ENCODE measurements at regions not wholly inside any gene's neighbourhood (a gene's known extent, or its start where the extent isn't known, plus 50 kb on each side); places are given as distances from the start of the nearest gene placed in this dataset.

DNA sequence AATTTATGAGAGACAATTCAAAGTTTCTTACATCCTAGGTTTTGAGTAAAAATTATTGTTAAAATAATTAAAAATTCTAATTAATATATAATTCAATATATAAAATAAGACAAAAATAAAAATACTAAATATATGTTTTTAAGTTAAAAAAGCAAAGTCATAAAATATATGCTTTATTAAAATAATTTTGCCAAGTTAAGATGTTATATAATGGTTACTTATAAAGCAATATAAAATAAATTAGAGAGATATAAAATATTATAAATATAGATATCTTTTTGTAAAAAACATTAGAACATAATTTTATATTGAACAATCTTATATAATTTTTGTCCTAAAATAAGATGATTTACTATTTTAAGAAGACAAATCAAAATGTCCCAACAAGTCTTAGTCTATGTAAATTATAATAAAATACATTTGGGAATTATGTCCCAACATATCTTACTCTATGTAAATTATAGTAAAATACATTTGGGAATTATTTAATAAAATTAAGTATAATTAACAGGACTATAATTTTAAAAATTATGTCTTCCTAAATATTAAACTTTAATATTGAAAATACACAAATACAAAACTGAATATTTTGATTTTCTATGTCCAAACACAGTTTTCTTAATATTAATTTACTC, 67.7 kb upstream of the TOP3B start:
- no peak overlapping the region for H2BK20ac ChIP-seq (ENCODE audit: low read length)
- H2AK5ac ChIP-seq (ENCODE audit: low read depth, low read length) = no peak overlapping the region
- ChIA-PET CTCF (ENCODE audit: partially characterized antibody) (interaction anchor here (1.2 kb wide), 1 partner anchor 8 kb away, joined by 4 read pairs; no protein-coding TSS in a partner anchor), POLR2A (ENCODE audit: partially characterized antibody) (no interaction called here)
- H4K8ac ChIP-seq (ENCODE audit: extremely low read depth, insufficient read depth, low read length) = no peak overlapping the region
- peaks cover 0 to 1% of the 10 kb centered on the region in 2 experiments for H4K20me1 ChIP-seq (replicated peaks in 1 of 2; ENCODE audit: control insufficient read depth in 1 of 2, insufficient read depth in 2 of 2, low read length in 2 of 2)
- no peak overlapping the region for H3K4me3 ChIP-seq (ENCODE audit: extremely low read depth in 1 of 4, insufficient read depth in 2 of 4, low read depth in 3 of 4, low read length in 4 of 4)
- no peaks in the 10 kb centered on the region for H3K79me2 ChIP-seq (ENCODE audit: control insufficient read depth in 1 of 2, insufficient read depth in 2 of 2, low read length in 2 of 2)
- no peak overlapping the region for H3K4me2 ChIP-seq (ENCODE audit: insufficient read depth in 1 of 2, low read depth in 2 of 2, low read length in 2 of 2)
- H3K18ac ChIP-seq (ENCODE audit: extremely low read depth, low read length) = no peak overlapping the region
- DNase-seq (ENCODE audit: low read depth in 1 of 2, low spot score in 2 of 2) (no peak), FAIRE-seq (no peak)
- no peak overlapping the region for H2BK12ac ChIP-seq (ENCODE audit: low read depth, low read length)
- H2BK120ac ChIP-seq (replicated peaks; ENCODE audit: low read depth, low read length) = no peak overlapping the region
- peaks cover 27 to 48% (median 45%) of the 10 kb centered on the region in 4 experiments for H3K27me3 ChIP-seq (replicated peaks in 1 of 4; ENCODE audit: control insufficient read depth in 3 of 4, extremely low read depth in 1 of 4, insufficient read depth in 3 of 4, low read length in 3 of 4)
- H3K36me3 ChIP-seq (ENCODE audit: control insufficient read depth in 2 of 4, insufficient read depth in 4 of 4, low read length in 3 of 4) = no peaks in the 10 kb centered on the region
- H2AFZ ChIP-seq (ENCODE audit: low read length) = no peak overlapping the region
- H2BK5ac ChIP-seq (ENCODE audit: low read depth, low read length) = no peak overlapping the region
- H3K9ac ChIP-seq (replicated peaks in 1 of 4; ENCODE audit: extremely low read depth in 1 of 4, low read depth in 3 of 4, low read length in 3 of 4) = no peak overlapping the region
- no peak overlapping the region for H4K91ac ChIP-seq (replicated peaks; ENCODE audit: insufficient read length, low read length)
- no peak overlapping the region for H2BK15ac ChIP-seq (ENCODE audit: low read length)
- no peaks in the 10 kb centered on the region for H3K23me2 ChIP-seq (ENCODE audit: low read depth, low read length)
- H3K4me1 ChIP-seq (replicated peaks in 1 of 4; ENCODE audit: control insufficient read depth in 3 of 4, insufficient read depth in 4 of 4, low read length in 3 of 4) = no peaks in the 10 kb centered on the region
- H3K4ac ChIP-seq (replicated peaks; ENCODE audit: insufficient read length, low read depth, low read length) = no peak overlapping the region
- no peak overlapping the region for H4K5ac ChIP-seq (ENCODE audit: insufficient read length, low read depth, low read length)
- H3K9me3 ChIP-seq (ENCODE audit: insufficient read depth in 2 of 2, low read depth in 1 of 2, low read length in 1 of 2) = no peaks in the 10 kb centered on the region
- no peak overlapping the region for H3K27ac ChIP-seq (ENCODE audit: low read depth, low read length)
- H3K56ac ChIP-seq (replicated peaks; ENCODE audit: insufficient read length, low read depth, low read length) = no peak overlapping the region
- TF ChIP-seq, protein P1, sequence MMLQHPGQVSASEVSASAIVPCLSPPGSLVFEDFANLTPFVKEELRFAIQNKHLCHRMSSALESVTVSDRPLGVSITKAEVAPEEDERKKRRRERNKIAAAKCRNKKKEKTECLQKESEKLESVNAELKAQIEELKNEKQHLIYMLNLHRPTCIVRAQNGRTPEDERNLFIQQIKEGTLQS (IDR thresholded peaks at IDR 0.05; ENCODE audit: insufficient read depth, low read depth, low read length) = no peak
- no peaks in the 10 kb centered on the region for H3K79me1 ChIP-seq (ENCODE audit: low read depth, low read length)
- H3K14ac ChIP-seq (ENCODE audit: insufficient read length) = no peak overlapping the region
- no peak overlapping the region for H3K23ac ChIP-seq (ENCODE audit: insufficient read length)
